GM23338 (cell line): ENCODE measurements at regions not wholly inside any gene's neighbourhood (a gene's known extent, or its start where the extent isn't known, plus 50 kb on each side); places are given as distances from the start of the nearest gene placed in this dataset.

Source experiments
- CREB1 ChIP-seq: fragments of 250-450 bp; sonication (Bioruptor Pico); IDR thresholded peaks from 2 replicates; pipeline ENCODE4 v1.5.0; 2020; ENCODE audit warnings: low read depth, mild to moderate bottlenecking, moderate library complexity
- CTCF ChIP-seq, 2 experiments: fragments of 200-600 bp in 1 of 2; sonication (generic) in 1 of 2; conservative IDR thresholded peaks; 2 replicates each; pipeline versions ENCODE4 v1.5.1 to v1.6.1; 2016 to 2017; ENCODE audit warnings: antibody characterized with exemption in 2 of 2, low read depth in 2 of 2, mild to moderate bottlenecking in 2 of 2, moderate library complexity in 1 of 2
- ETS1 ChIP-seq: IDR thresholded peaks from 2 replicates; pipeline ENCODE4 v1.6.1; 2016; ENCODE audit warnings: antibody characterized with exemption
- EZH2 ChIP-seq: fragments of 200-600 bp; sonication (generic); IDR thresholded peaks from one replicate; pipeline ENCODE4 v1.8.0; 2017; ENCODE audit warnings: antibody characterized with exemption, mild to moderate bottlenecking, low read depth; ENCODE audit not compliant: unreplicated experiment
- EZH2phosphoT487 ChIP-seq: fragments of 200-600 bp; sonication (generic); IDR thresholded peaks from one replicate; pipeline ENCODE4 v1.8.1; 2018; ENCODE audit warnings: antibody characterized with exemption; ENCODE audit not compliant: unreplicated experiment
- JUNB ChIP-seq: IDR thresholded peaks from one replicate; pipeline ENCODE4 v1.6.1; 2016; ENCODE audit warnings: antibody characterized with exemption; ENCODE audit not compliant: unreplicated experiment
- POLR2AphosphoS5 ChIP-seq: IDR thresholded peaks from 2 replicates; pipeline ENCODE4 v1.6.1; 2016; ENCODE audit warnings: antibody characterized with exemption, low read depth
- REST ChIP-seq: IDR thresholded peaks from one replicate; pipeline ENCODE4 v1.6.1; 2018; ENCODE audit warnings: antibody characterized with exemption; ENCODE audit not compliant: unreplicated experiment
- STAT1 ChIP-seq: IDR thresholded peaks from one replicate; pipeline ENCODE4 v1.6.1; 2016; ENCODE audit warnings: antibody characterized with exemption; ENCODE audit not compliant: unreplicated experiment
- ZNF331 ChIP-seq: fragments of 250-450 bp; sonication (Bioruptor Pico); IDR thresholded peaks from 2 replicates; pipeline ENCODE4 v1.5.0; 2020; ENCODE audit warnings: low read depth, mild to moderate bottlenecking, moderate library complexity
- ZNF462 ChIP-seq: fragments of 250-450 bp; sonication (Bioruptor Pico); IDR thresholded peaks from 2 replicates; pipeline ENCODE4 v1.5.0; 2020; ENCODE audit warnings: mild to moderate bottlenecking, moderate library complexity

- TF ChIP-seq JUNB, result no peak
- no peak for TF ChIP-seq CTCF (conservative IDR thresholded peaks at IDR 0.05; ENCODE audit: low read depth in 2 of 2)
- no peak for TF ChIP-seq STAT1
- TF ChIP-seq POLR2AphosphoS5, result no peak
- TF ChIP-seq ZNF331 (CRISPR knock-in tag), result no peak
- TF ChIP-seq REST, result no peak
- TF ChIP-seq EZH2phosphoT487, result no peak
- TF ChIP-seq ZNF462 (CRISPR knock-in tag), result no peak
- TF ChIP-seq EZH2, result no peak
- no peak for TF ChIP-seq ETS1
- no peak for TF ChIP-seq CREB1 (CRISPR knock-in tag)
Measured at GRCh38 chr1:217072926-217073325, 349.7 kb upstream of the ESRRG start.
